ENCODE measurements at regions not wholly inside any gene's neighbourhood (a gene's known extent, or its start where the extent isn't known, plus 50 kb on each side); places are given as distances from the start of the nearest gene placed in this dataset.

GRCh38 chr4:41410049-41410448 lies 127.9 kb upstream of the LIMCH1 start:
- H3K27ac ChIP-seq = no peak overlapping the region

GRCh38 chr4:41413670-41414411 lies 124.1 kb upstream of the LIMCH1 start:
- Histone ChIP-seq H3K27ac (no peak overlapping the region), H3K9me3 (no peaks in the 10 kb centered on the region), H3K4me3 (no peak overlapping the region), H3K4me1 (peaks cover 0 to 14% (median 0%) of the 10 kb centered on the region in 4 donors), H3K27me3 (no peaks in the 10 kb centered on the region), H3K36me3 (no peaks in the 10 kb centered on the region)
- TF ChIP-seq CTCF (IDR thresholded peaks at IDR 0.05) = no peak
- DNase-seq (ENCODE audit: low spot score in 2 of 2) = no peak
- 76 to 79% methylated on average over 8 of the region's 8 CpGs for WGBS, 2 donors

More at GRCh38 chr4:41410049-41410448, 127.9 kb upstream of the LIMCH1 start:
- 90 to 93% methylated on average over 3 of the region's 3 CpGs for WGBS, 2 donors
- DNase-seq (ENCODE audit: low spot score in 2 of 2) = no peak
- Histone ChIP-seq H3K27me3 (no peaks in the 10 kb centered on the region), H3K36me3 (no peaks in the 10 kb centered on the region), H3K9me3 (no peaks in the 10 kb centered on the region), H3K4me1 (peaks cover 0 to 7% (median 0%) of the 10 kb centered on the region in 4 donors), H3K4me3 (no peak overlapping the region)
- TF ChIP-seq CTCF (IDR thresholded peaks at IDR 0.05) (no peak), EP300 (IDR thresholded peaks at IDR 0.05) (no peak), POLR2A (IDR thresholded peaks at IDR 0.05) (no peak)

GRCh38 chr4:41414412-41414779 lies 123.6 kb upstream of the LIMCH1 start:
- Histone ChIP-seq H3K27ac (no peak overlapping the region), H3K4me1 (peaks cover 0 to 12% (median 0%) of the 10 kb centered on the region in 4 donors), H3K36me3 (no peaks in the 10 kb centered on the region), H3K4me3 (no peak overlapping the region), H3K9me3 (no peaks in the 10 kb centered on the region), H3K27me3 (no peaks in the 10 kb centered on the region)
- 68 to 74% methylated on average over 7 of the region's 7 CpGs for WGBS, 2 donors
- DNase-seq (ENCODE audit: low spot score in 2 of 2) = no peak
- no peak for TF ChIP-seq EP300 (IDR thresholded peaks at IDR 0.05)
- no peak for TF ChIP-seq CTCF (IDR thresholded peaks at IDR 0.05)

GRCh38 chr4:41418444-41418843 lies 119.5 kb upstream of the LIMCH1 start:
- DNase-seq (ENCODE audit: low spot score in 2 of 2) = no peak
- H3K36me3 ChIP-seq = no peaks in the 10 kb centered on the region
- TF ChIP-seq EP300 (IDR thresholded peaks at IDR 0.05) (peak in 1 of 2 donors; percentile 21), CTCF (IDR thresholded peaks at IDR 0.05) (no peak)
- H3K27ac ChIP-seq = peak overlapping the region in 2 of 4 donors; percentile 23 to 49
- H3K4me3 ChIP-seq = no peak overlapping the region
- H3K9me3 ChIP-seq = no peaks in the 10 kb centered on the region
- peaks cover 0 to 8% (median 0%) of the 10 kb centered on the region in 4 donors for H3K4me1 ChIP-seq
- 43 to 46% methylated on average over 8 of the region's 8 CpGs for WGBS, 2 donors
- H3K27me3 ChIP-seq = no peaks in the 10 kb centered on the region

GRCh38 chr4:41420541-41420940 lies 117.4 kb upstream of the LIMCH1 start:
- DNase-seq (ENCODE audit: low spot score in 2 of 2) = no peak
- Histone ChIP-seq H3K4me1 (peaks cover 0 to 15% (median 0%) of the 10 kb centered on the region in 4 donors), H3K36me3 (no peaks in the 10 kb centered on the region), H3K9me3 (no peaks in the 10 kb centered on the region), H3K27me3 (no peaks in the 10 kb centered on the region), H3K4me3 (no peak overlapping the region), H3K27ac (no peak overlapping the region)
- TF ChIP-seq EP300 (IDR thresholded peaks at IDR 0.05) (no peak), POLR2A (IDR thresholded peaks at IDR 0.05) (no peak), CTCF (IDR thresholded peaks at IDR 0.05) (no peak)
- WGBS, 2 donors = 70 to 79% methylated on average over 6 of the region's 6 CpGs
